ENCODE measurements at regions not wholly inside any gene's neighbourhood (a gene's known extent, or its start where the extent isn't known, plus 50 kb on each side); places are given as distances from the start of the nearest gene placed in this dataset.

GRCh38 chr2:21412944-21413443 is 289.2 kb downstream of the TDRD15 start:
- no peak for DNase-seq (ENCODE audit: low read depth)
- no peak overlapping the region for H3K4me3 ChIP-seq (ENCODE audit: low read length)
- TF ChIP-seq CTCF (conservative IDR thresholded peaks at IDR 0.05; ENCODE audit: low read depth, low read length) = no peak

GRCh38 chr2:21415234-21415633 is 291.5 kb downstream of the TDRD15 start:
- DNase-seq (ENCODE audit: low read depth) = no peak
- TF ChIP-seq CTCF (conservative IDR thresholded peaks at IDR 0.05; ENCODE audit: low read depth, low read length) = no peak

GRCh38 chr2:21416226-21416625 is 292.5 kb downstream of the TDRD15 start:
- TF ChIP-seq CTCF (conservative IDR thresholded peaks at IDR 0.05; ENCODE audit: low read depth, low read length) = no peak
- H3K4me3 ChIP-seq (ENCODE audit: low read length) = no peak overlapping the region
- no peak for DNase-seq (ENCODE audit: low read depth)

More at GRCh38 chr2:21415234-21415633, 291.5 kb downstream of the TDRD15 start:
- no peak overlapping the region for H3K4me3 ChIP-seq (ENCODE audit: low read length)

- no peak for DNase-seq (ENCODE audit: low read depth)
- no peak overlapping the region for H3K4me3 ChIP-seq (ENCODE audit: low read length)
- no peak for TF ChIP-seq CTCF (conservative IDR thresholded peaks at IDR 0.05; ENCODE audit: low read depth, low read length)
These were observed 294.7 kb downstream of the TDRD15 start for GRCh38 chr2:21418456-21418855.

- no peak for TF ChIP-seq CTCF (conservative IDR thresholded peaks at IDR 0.05; ENCODE audit: low read depth, low read length)
These were observed 297.0 kb downstream of the TDRD15 start for GRCh38 chr2:21420553-21421335.

GRCh38 chr2:21422050-21422449 is 298.3 kb downstream of the TDRD15 start:
- peak; percentile 61 for TF ChIP-seq CTCF (conservative IDR thresholded peaks at IDR 0.05; ENCODE audit: low read depth, low read length)
- DNase-seq (ENCODE audit: low read depth) = no peak

More at GRCh38 chr2:21420553-21421335, 297.0 kb downstream of the TDRD15 start:
- H3K4me3 ChIP-seq (ENCODE audit: low read length) = no peak overlapping the region
- DNase-seq (ENCODE audit: low read depth) = no peak

More at GRCh38 chr2:21422050-21422449, 298.3 kb downstream of the TDRD15 start:
- no peak overlapping the region for H3K4me3 ChIP-seq (ENCODE audit: low read length)

Measured in retinal pigment epithelial cell (primary cell).